ENCODE measurements at regions not wholly inside any gene's neighbourhood (a gene's known extent, or its start where the extent isn't known, plus 50 kb on each side); places are given as distances from the start of the nearest gene placed in this dataset.
"Not testable (repeated sequence)": the region's sequence is repeated elsewhere in the genome, so short reads cannot be mapped to it uniquely, and the experiment has no call there.

DNA sequence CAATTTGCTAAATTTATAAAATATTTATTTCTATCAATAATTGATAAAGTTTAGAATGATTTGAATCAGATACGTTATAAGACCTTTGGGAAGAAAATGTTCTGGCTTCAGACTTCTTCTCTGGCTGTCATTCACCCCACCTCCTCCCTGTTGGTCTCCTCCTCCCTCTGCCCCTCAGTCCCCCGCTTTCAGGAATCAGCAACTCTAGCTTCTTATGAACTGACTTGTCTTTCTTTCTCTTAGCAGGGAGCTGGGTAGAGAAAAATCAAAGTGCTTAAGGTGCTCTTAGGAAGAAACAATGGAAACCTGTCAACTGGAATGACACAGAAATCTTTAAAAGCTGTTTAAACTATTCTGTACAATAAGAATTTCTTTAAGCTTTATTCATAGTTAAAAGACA lies 71.3 kb upstream of the ETV3 start:
- DNase-seq = no peak

DNA sequence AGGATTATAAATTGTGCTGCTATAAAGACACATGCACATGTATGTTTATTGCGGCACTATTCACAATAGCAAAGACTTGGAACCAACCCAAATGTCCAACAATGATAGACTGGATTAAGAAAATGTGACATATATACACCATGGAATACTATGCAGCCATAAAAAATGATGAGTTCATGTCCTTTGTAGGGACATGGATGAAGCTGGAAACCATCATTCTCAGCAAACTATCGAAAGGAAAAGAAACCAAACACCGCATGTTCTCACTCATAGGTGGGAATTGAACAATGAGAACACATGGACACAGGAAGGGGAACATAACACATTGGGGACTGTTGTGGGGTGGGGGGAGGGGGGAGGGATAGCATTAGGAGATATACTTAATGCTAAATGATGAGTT lies 67.8 kb upstream of the ETV3 start:
- DNase-seq = not testable (repeated sequence)

DNA sequence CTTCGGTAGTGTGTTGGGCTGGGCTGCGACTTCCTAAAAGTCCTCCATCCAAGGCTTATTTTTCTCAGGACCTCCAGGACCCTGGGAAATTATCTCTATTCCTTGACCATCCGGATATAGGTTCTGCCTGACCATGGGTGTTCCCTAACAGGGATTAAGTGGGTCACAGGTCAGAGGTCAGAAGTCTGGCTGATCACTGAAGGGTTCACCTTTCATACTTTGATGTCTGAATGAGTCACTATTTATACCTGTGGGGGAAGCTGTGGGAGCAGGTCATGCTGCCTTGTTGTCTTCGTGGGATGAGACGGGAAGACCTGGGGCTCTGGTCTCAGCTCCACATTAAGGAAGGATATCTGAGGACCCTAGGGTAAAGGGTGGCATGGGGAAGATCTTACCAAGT lies 65.0 kb upstream of the ETV3 start:
- DNase-seq = no peak

DNA sequence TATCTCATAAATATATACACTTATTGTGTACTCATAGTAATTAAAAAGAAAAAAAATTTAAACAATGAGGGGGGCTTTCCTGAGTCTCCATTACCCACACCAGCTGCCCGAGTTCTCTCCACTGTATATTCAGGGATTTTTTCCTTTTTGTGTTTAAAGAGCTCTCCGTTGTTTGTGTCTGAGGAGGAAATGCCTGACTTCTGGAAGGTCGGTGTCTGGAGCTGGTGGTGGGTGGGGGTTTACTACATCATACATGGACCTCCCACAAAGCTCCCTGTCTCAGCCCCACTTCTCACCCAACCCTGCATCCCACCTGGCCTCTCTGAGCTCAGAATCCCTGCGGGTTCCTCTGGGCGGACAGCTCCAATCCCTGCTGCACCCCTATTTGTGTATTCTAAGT lies 64.1 kb upstream of the ETV3 start:
- no peak for DNase-seq

DNA sequence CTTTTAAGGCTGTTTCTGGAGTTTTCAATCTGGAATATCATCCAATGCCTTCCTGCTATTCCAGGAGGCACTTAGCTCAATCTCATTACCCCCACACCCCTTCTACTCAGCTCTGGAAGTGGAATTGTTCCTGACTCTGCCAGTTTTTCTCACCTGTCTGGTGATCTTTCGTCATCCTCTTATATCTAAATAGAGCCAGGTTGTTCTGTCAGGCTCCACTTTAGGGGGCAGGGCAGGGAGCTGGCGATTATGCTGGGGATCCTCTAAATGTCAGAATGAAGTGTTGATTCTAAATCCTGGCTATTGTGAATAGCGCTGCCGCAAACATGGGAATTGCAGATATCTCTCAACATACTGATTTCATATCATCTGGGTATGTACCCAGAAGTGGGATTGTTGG lies 63.6 kb upstream of the ETV3 start:
- DNase-seq = no peak

DNA sequence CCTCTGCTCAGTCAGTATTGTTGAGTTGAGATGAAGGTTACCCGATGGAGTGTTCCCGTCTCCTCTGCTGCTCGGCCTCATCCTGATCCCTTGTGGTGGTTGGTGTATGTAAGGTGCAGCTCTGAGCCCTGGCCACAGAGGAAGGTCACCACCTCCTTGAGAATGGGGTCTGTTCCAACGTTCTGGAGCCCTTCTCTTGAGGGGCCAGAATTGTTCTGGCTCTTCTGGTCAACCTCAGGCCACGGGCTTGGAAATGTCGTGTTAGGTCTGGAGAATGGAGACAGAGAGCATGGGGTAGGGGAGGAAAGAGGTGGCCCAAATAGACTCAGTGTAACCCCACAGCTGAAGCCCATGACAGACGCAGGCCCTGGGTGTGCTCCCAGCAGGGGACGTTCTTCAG lies 62.3 kb upstream of the ETV3 start:
- DNase-seq = no peak

DNA sequence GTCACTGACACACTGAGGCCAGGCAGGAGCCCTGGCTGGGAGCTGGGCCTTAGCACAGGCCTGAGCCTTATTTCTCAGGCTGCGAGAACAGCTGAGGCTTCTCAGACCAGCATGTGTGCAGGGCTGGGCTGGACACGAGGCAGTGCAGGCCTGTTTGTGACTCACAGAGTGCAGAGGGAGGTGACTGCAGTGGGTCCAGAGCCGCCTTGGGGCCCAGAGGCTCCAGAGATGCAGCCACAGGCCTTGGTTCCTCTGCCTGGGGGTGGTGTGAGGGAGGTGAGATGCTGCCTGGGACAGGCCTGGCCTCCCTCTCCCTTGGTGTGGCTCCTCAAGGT lies 61.2 kb upstream of the ETV3 start:
- DNase-seq = no peak

DNA sequence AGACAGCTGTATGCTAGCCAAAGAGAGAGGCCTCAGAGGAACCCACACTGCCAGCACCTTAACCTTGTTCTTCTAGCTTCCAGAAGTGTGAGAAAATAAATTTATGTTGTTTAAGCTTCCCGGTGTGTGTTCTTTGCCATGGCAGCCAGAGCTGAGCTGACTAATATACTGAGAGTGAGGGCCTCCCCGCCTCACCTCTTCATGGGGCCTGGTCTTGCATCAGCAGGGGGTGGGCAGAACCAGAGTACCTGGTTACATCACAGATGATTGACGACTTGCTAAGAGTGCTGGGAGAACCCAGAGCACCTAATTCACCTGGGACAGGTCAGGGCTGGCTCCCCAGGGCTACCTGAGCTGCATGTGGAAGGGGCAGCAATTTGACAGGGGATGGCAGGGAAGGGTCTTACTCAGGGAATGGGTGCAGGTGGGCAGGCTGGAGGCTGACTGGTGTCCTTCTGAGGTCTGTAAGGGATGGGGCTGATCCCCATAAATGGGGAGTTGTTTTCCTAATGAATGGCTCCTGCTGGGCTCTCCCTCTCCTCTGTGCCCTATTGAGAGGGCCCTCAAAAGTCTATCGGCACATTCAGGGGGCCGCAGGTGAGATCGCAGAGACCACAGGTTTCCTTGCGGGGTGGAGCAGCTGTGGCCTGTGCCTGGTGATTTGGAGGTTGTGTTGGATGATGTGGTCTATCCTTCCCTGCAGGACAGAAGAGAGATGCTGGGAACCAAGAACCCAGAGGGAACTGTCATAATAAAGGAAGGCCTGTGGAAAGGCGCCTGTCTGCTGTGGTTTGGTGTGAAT lies 60.6 kb upstream of the ETV3 start:
- no peak for DNase-seq

DNA sequence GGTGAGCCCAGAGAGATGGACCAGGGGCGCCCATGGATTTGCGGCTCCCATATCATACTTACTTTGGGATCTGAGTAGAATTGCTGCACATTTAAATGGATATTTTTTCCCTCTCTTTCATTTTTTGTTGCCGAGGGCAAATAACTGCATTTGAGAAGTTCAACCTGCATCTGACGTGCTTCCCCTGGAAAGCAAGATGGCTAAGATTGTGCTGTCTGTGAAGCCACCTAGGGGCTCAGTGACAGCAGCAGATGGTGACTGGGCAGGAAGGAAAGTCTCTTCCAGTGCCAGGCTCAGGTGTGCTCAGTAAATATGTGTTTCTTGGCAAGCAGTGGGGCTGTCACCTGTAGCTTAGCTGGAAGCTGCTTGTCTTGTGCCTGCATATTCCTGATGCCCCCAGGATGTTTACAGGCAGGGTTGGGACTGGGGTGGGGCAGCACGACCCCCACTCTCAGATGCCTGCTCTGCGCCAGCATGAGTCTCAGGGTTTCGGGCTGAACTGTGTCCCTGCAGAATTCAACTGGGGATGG lies 59.8 kb upstream of the ETV3 start:
- DNase-seq = no peak

DNA sequence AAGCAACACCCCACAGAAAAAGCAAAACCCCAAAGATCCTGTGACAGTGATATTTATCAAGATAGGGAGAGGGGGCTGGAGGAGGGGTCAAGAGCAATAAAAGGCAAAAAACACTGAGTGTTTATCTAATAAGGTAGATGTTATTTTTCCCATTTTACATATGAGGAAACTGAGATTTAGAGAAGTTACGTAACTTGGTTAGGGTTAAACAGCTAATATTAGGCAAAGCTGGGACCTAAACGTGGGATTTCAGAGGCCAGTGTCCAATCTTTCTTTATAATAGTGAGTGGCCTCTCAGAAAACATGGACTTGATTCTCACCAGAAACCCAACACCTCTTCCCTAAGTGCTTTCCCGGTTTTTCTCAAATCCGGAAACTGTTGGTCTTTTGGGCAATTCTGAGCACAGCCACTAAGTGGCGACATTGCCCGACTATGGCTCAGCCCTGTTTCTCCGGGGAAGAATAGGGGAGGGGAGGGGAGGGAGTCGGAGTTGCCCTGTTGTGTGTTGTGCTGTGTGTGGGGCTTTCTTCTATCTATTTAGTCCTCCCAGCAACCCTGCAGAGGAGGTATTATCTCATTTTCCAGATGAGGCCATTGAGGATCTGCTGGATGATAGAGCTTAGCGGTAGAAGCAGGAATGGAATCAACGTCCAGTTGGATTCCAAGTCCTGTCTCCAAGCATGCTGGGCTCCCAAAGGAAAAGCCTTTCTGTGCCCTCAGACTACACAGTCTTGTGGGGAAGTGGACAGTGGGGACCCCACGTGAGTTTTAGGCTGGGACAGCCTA lies 58.7 kb upstream of the ETV3 start:
- DNase-seq = not testable (repeated sequence)

DNA sequence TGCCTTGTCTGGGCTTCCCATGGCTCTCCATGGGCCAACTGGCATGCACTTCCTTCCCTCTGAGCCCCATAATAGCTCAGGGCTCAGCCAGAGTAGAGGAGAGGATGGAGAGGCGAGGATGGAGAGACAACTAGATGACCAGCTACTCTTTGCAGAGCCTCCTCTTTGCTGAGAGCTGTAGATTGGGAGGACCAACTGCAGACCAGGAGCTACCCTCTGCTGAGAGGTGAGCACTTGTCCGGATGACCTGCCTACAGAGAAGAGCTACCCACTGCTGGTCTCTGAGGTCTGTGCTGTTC lies 58.0 kb upstream of the ETV3 start:
- DNase-seq = no peak

DNA sequence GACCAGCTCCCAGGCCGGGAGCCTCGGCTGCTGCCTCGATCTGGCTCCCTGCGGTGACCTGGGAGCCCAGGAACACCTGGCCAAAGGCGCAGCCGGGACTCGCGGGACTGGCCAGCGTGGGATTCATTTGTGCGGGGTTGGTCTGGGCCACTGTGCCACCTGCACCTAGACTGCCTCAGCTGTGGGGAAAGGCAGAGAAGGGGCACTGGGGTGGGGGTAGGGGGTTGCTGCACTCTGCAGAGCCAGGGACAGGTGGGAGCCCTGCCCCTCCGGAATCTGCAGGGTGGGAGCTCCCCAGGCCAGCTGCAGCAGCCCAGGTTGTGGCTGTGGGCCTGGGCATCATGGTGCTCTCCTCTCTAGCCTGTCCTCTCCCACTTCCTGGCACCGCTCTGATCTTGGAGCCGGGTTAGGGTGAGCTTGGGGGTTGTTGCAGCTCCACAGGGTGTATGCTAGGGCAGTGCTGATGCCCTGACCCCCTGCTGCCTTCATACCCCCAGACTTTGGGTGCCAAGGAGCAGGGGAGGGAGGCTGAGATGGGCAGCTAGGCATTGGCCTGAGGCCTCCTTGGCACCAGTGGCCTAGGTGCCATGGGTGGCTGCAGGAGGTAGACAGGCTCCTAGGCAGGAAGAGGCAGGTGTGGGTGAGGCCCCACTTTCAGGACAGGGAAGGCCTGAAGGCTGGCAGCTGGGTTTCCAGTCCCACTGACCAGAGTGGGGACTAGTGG lies 57.5 kb upstream of the ETV3 start:
- no peak for DNase-seq

DNA sequence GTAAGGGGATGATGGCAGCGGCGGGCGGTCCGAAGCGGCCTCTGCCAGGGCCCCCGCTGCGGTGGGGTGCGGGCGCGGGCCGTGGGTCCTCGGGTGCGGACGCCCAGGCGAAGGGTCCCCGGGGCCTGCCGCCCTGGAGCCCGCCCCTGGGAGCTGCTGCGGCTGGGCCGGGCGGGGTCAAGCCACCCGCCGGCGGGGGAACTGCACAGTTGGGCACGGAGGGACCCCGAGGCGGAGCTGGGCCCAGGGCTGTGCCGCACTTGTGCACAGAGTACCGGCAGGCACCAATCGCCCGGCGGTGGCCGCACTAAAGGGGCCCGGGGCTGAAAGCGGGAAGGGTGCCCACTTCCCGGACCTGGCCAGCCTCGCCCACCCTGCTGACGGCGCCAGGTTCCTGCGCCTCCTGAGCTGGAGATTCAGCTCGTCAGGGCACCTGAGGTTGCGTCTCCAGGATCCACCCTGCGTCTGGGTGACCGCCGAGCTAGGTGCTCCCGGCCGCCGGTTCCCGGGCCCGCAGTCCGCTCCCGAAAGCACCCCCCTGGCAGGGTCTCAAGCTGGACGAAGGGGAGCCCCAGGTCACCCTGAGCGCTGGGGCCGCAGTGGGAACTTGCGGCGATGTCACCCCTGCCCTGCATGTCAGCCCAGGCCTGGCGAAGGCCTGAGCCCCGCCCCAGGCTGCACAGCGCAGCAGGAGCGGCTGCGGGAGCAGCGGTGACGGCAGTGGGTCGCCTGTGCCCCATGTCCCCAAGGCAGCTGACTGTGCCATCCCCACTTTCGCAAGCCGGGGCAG lies 56.7 kb upstream of the ETV3 start:
- DNase-seq = no peak

DNA sequence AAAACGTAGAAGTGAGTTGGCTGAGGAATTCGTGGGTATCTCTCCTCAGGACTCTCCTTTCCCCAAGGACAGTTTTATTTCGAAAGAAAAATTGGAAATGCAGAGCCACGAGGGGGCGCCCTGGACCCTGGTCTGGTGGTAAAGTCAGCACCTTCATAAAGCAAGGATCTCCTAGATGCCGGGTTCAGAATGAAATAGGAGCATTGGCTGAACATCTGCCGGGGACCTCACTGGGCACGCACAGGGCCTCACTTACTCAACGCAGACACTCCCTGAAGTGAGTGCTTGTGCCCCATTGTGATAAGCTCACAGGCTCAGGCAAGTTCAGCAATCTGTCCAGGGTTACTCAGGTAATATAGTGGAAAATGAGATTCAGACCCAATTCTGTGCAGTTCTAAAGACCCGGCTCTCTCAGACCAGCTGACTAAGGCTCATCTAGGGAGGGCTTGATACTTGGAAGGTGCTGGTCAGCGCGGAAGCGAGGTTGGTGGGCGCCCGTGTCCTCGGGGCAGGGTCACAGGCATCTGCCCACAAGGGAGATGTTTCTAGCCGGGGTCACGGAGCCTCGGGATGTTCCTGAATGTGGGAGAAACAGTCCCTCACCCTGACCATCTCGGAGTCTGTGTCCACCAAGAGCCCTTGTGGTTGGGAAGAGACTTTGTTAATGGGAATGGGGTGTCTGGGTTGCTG lies 55.7 kb upstream of the ETV3 start:
- DNase-seq = peak; percentile 17

DNA sequence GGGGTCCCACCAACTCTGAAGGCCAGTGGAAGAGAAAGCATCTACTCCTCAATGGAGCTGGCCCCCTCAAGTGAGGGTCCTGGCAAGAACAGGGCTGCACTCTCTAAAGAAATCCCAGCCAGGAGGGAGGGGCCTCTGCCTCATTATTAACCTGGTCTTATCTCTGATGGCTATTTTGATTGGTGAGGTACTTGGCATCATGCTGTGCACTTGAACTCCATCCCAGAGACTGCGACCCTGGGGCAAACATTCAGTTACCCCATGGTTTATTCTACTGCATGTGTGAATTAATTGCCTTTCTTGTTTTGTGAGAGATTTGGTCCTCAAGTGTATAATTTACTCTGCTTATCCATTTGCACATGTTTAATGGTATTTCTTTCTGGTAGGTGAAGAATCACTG lies 55.0 kb upstream of the ETV3 start:
- no peak for DNase-seq

DNA sequence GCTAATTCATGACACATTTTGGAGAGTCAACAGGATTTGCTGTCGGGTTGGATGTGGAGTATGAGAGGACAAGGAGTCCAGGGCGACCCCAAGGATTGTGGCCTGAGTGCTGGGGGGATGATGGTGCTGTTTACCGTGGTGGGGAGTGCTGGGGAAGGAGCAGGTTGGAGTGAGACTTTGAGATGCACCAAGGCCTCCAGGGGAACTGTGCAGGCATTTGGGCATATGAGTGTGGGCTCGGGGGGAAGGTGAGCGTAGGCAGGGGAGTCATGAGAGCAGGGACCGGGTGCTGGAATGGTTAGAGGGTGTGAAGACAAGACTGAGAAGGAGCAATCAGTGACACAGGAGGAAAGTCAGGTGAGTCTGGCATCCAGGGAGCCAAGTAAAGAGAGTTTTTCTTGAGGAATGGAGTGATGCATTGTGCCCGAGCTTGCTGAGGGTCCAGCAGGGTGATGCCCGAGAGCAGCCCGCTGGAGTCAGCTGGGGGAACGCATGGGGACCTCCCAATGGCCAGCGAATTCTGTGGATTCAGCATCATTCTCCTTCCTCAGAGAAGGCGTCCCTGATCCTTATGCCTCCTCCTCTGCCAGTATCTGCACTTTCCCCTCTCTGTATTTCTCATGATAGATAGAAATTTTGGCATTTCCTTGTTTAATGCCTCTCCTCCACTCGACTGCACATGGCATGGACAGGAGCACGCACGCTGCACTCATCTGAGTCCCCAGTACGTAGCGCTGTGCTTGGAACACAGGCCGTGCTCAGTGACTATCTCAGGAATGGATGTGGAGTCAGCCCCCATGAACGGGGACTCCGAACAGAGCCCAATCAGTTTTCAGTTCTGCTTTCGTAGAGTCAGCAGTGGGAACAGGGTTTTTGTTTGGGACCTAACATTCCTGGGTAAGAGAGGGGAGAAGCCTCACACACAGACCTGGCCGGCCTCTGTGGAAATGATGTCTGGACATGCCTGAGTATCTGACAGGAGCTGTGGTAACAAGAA lies 52.1 kb upstream of the ETV3 start:
- DNase-seq = no peak

DNA sequence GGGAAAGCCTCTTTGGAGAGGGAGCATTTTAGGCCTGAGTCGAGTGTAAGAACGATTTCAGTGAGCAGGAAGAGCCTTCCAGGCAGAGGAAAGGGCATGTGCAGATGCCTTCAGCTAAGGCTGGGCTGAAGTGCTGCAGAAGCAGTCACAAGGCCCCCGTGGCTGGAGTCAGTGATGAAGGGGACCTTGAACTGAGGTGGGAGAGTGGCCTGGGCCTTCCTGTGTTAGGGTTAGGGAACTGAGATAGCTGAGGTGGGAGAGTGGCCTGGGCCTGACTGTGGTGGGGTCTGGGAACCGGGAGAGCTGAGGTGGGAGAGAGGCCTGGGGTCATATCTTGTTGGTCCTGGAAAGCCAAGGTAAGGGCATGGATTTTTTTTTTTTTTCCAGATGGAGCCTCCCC lies 50.9 kb upstream of the ETV3 start:
- no peak for DNase-seq
